B cell (primary cell): ENCODE measurements at regions not wholly inside any gene's neighbourhood (a gene's known extent, or its start where the extent isn't known, plus 50 kb on each side); places are given as distances from the start of the nearest gene placed in this dataset.

Source experiments
- ATAC-seq: fragments of 200-7000 bp; cut with Tn5 transposase; one replicate; pipeline ENCODE4 v1.10.0; 2021; ENCODE audit warnings: low read depth, mild to moderate bottlenecking, moderate number of reproducible peaks, moderate library complexity
- CTCF ChIA-PET: fragments of 350-600 bp; sonication (Branson Sonifier 250); formaldehyde crosslinking; loops from one replicate; lab custom pipeline; 2021; ENCODE audit warnings: antibody characterized with exemption, inconsistent platforms; lab: Charles Lee
- POLR2A ChIA-PET: fragments of 350-600 bp; sonication (Branson Sonifier 250); formaldehyde crosslinking; loops from one replicate; lab custom pipeline; 2021; ENCODE audit warnings: antibody characterized with exemption; lab: Charles Lee
- DNase-seq: peaks from one replicate; pipeline ENCODE4 v3.0.0; 2013
- H2AFZ ChIP-seq: 2 replicates; pipeline ENCODE4 v1.6.1; 2012; ENCODE audit warnings: mild to moderate bottlenecking, low read depth, low read length; ENCODE audit not compliant: insufficient read depth, poor library complexity, severe bottlenecking
- H3K27ac ChIP-seq, 2 donors: 1 replicate in 1 of 2; 2 replicates in 1 of 2; pipeline ENCODE4 v1.5.1; 2012 to 2013; ENCODE audit warnings: low read length in 2 of 2, mild to moderate bottlenecking in 2 of 2, moderate library complexity in 1 of 2
- H3K27me3 ChIP-seq, 4 experiments: fragments of 200-600 bp in 1 of 4; sonication (generic) in 1 of 4; replicated peaks in 1 of 4; 1 replicate in 2 of 4; 2 replicates in 2 of 4; pipeline versions ENCODE4 v1.6.1 to v1.7.0; 2013 to 2016; ENCODE audit warnings: low read length in 3 of 4, mild to moderate bottlenecking in 2 of 4, mixed read lengths in 1 of 4, moderate library complexity in 1 of 4; ENCODE audit not compliant: insufficient read depth in 4 of 4, control insufficient read depth in 3 of 4; ENCODE audit errors: control extremely low read depth in 1 of 4
- H3K36me3 ChIP-seq, 2 experiments: replicated peaks in 1 of 2; 1 replicate in 1 of 2; 2 replicates in 1 of 2; pipeline versions ENCODE4 v1.6.1 to v1.7.1; 2013; ENCODE audit warnings: low read length in 1 of 2; ENCODE audit not compliant: insufficient read depth in 2 of 2, control insufficient read depth in 1 of 2; ENCODE audit errors: control extremely low read depth in 1 of 2, extremely low read depth in 1 of 2
- H3K4me1 ChIP-seq, 2 donors: fragments of 200-600 bp in 1 of 2; sonication (generic) in 1 of 2; 1 replicate in 1 of 2; 2 replicates in 1 of 2; pipeline versions ENCODE4 v1.5.1 to v1.6.1; 2013 to 2017; ENCODE audit warnings: low read length in 2 of 2; ENCODE audit not compliant: control insufficient read depth in 2 of 2, insufficient read depth in 2 of 2
- H3K4me2 ChIP-seq: replicated peaks from 2 replicates; pipeline ENCODE3; 2012; ENCODE audit warnings: mild to moderate bottlenecking, low read depth, low read length; ENCODE audit not compliant: poor library complexity, severe bottlenecking
- H3K4me3 ChIP-seq, 5 experiments: fragments of 200-600 bp in 1 of 5; sonication (generic) in 1 of 5; 1 replicate in 3 of 5; 2 replicates in 2 of 5; pipeline versions ENCODE4 v1.5.1 to v1.7.0; 2011 to 2016; ENCODE audit warnings: low read length in 4 of 5, mild to moderate bottlenecking in 4 of 5, low read depth in 2 of 5, control low read depth in 1 of 5, moderate library complexity in 1 of 5; ENCODE audit not compliant: insufficient read depth in 1 of 5; ENCODE audit errors: control extremely low read depth in 1 of 5, extremely low read depth in 1 of 5
- H3K79me2 ChIP-seq: fragments of 200-600 bp; sonication (generic); one replicate; pipeline ENCODE4 v1.6.0; 2016; ENCODE audit warnings: low read length; ENCODE audit not compliant: control insufficient read depth, insufficient read depth
- H3K9ac ChIP-seq: fragments of 200-600 bp; sonication (generic); 2 replicates; pipeline ENCODE4 v1.6.1; 2017; ENCODE audit warnings: mild to moderate bottlenecking, low read length, moderate library complexity
- H3K9me3 ChIP-seq, 3 donors: one replicate each; pipeline versions ENCODE4 v1.6.1 to v1.7.1; 2013; ENCODE audit warnings: low read length in 2 of 3; ENCODE audit not compliant: control insufficient read depth in 2 of 3, insufficient read depth in 1 of 3; ENCODE audit errors: control extremely low read depth in 1 of 3
- H4K20me1 ChIP-seq: 2 replicates; pipeline ENCODE4 v1.6.0; 2012; ENCODE audit warnings: mild to moderate bottlenecking, low read length; ENCODE audit not compliant: insufficient read depth, control insufficient read depth, poor library complexity, severe bottlenecking
- H3K27ac Mint-ChIP-seq: one replicate; pipeline ENCODE4 v1.8.0; 2021; ENCODE audit warnings: mixed read lengths
- H3K27me3 Mint-ChIP-seq: one replicate; pipeline ENCODE4 v1.8.0; 2021; ENCODE audit warnings: mixed read lengths
- H3K4me1 Mint-ChIP-seq: one replicate; pipeline ENCODE4 v1.8.0; 2021; ENCODE audit warnings: mixed read lengths
- H3K4me3 Mint-ChIP-seq: one replicate; pipeline ENCODE4 v1.8.0; 2021; ENCODE audit warnings: mixed read lengths
- H3K9me3 Mint-ChIP-seq: one replicate; pipeline ENCODE4 v1.8.0; 2022; ENCODE audit warnings: mixed read lengths; ENCODE audit not compliant: insufficient read depth
- CTCF ChIP-seq: fragments of 200-600 bp; IDR thresholded peaks from one replicate; pipeline ENCODE4 v1.8.0; 2022; ENCODE audit warnings: antibody characterized with exemption, mild to moderate bottlenecking
- EZH2 ChIP-seq: IDR thresholded peaks from 2 replicates; pipeline ENCODE4 v1.6.1; 2012; ENCODE audit warnings: borderline replicate concordance, low read depth, mild to moderate bottlenecking, moderate library complexity, low read length; ENCODE audit not compliant: insufficient read depth, poor library complexity, severe bottlenecking
- WGBS: methylation state at CpG from one replicate; pipeline ENCODE4 v1.1.5; 2013; ENCODE audit warnings: missing lambda C conversion rate; ENCODE audit not compliant: insufficient coverage; 5-methylcytosine and 5-hydroxymethylcytosine counted together
- intact Hi-C: fragments of 100-400 bp; cut with micrococcal nuclease; formaldehyde crosslinking; loops from one replicate; pipeline ENCODE4 v1.10.0; 2022

GRCh38 chr20:1754749-1755148 lies 97.2 kb upstream of the SIRPG start:
- Histone ChIP-seq H3K27me3 (no peaks in the 10 kb centered on the region), H3K4me2 (no peak overlapping the region), H3K4me1 (peaks cover 7 to 14% of the 10 kb centered on the region in 2 donors), H3K4me3 (no peak overlapping the region), H3K9me3 (peaks cover 3 to 13% (median 8%) of the 10 kb centered on the region in 3 donors), H3K36me3 (no peaks in the 10 kb centered on the region), H3K79me2 (no peaks in the 10 kb centered on the region), H3K27ac (no peak overlapping the region), H4K20me1 (no peaks in the 10 kb centered on the region), H3K9ac (no peak overlapping the region), H2AFZ (no peak overlapping the region)
- Mint-ChIP-seq H3K27ac (no peak overlapping the region), H3K9me3 (peaks cover 5% of the 10 kb centered on the region), H3K27me3 (no peaks in the 10 kb centered on the region), H3K4me1 (peaks cover 15% of the 10 kb centered on the region), H3K4me3 (no peak overlapping the region)
- ATAC-seq, result no peak
- intact Hi-C loops, result no loop called here
- TF ChIP-seq EZH2, result no peak
- TF ChIP-seq CTCF, result no peak
- CTCF ChIA-PET, result interaction anchor here (1.3 kb wide), 1 partner anchor 10 kb away, joined by 3 read pairs; no protein-coding TSS in a partner anchor
- POLR2A ChIA-PET, result no interaction called here
- no peak for DNase-seq
- 91% methylated on average over 4 of the region's 4 CpGs for WGBS

GRCh38 chr20:1754306-1754705 lies 96.7 kb upstream of the SIRPG start:
- no peak for ATAC-seq
- no peak for TF ChIP-seq EZH2
- no peak for TF ChIP-seq CTCF
- no peaks in the 10 kb centered on the region for H3K27me3 ChIP-seq
- intact Hi-C loops, result no loop called here
- H3K4me3 ChIP-seq, result no peak overlapping the region
- H4K20me1 ChIP-seq, result no peaks in the 10 kb centered on the region
- H3K4me2 ChIP-seq, result no peak overlapping the region
- H3K4me1 ChIP-seq, result peaks cover 7 to 14% of the 10 kb centered on the region in 2 donors
- DNase-seq, result no peak
- H3K27ac Mint-ChIP-seq, result no peak overlapping the region
- H3K9ac ChIP-seq, result no peak overlapping the region
- H3K9me3 ChIP-seq, result peaks cover 3 to 13% (median 8%) of the 10 kb centered on the region in 3 donors
- H3K79me2 ChIP-seq, result no peaks in the 10 kb centered on the region
- no CpG with 5 or more reads among the region's 2 CpGs for WGBS
- H3K4me3 Mint-ChIP-seq, result no peak overlapping the region
- H3K9me3 Mint-ChIP-seq, result peaks cover 5% of the 10 kb centered on the region
- ChIA-PET POLR2A (no interaction called here), CTCF (interaction anchor here (1.3 kb wide), 1 partner anchor 11 kb away, joined by 3 read pairs; no protein-coding TSS in a partner anchor)
- H3K4me1 Mint-ChIP-seq, result peaks cover 15% of the 10 kb centered on the region
- H3K27ac ChIP-seq, result no peak overlapping the region
- H2AFZ ChIP-seq, result no peak overlapping the region
- no peaks in the 10 kb centered on the region for H3K36me3 ChIP-seq
- no peaks in the 10 kb centered on the region for H3K27me3 Mint-ChIP-seq
